ENCODE measurements at regions not wholly inside any gene's neighbourhood (a gene's known extent, or its start where the extent isn't known, plus 50 kb on each side); places are given as distances from the start of the nearest gene placed in this dataset.

Small RNA genes lying in the stretch of these regions (small RNA-seq; reads per million reads assigned to genes)
- 0 reads per million in 2 experiments for gene RF00438
